OCI-LY1 (cell line): ENCODE measurements at regions not wholly inside any gene's neighbourhood (a gene's known extent, or its start where the extent isn't known, plus 50 kb on each side); places are given as distances from the start of the nearest gene placed in this dataset.

Experiments
- H2AFZ ChIP-seq: fragments of 200-600 bp; sonication (generic), shearing (Covaris generic); 2 replicates; pipeline ENCODE4 v1.6.0; 2014; ENCODE audit warnings: antibody characterized with exemption, mild to moderate bottlenecking, low read length
- H3F3A ChIP-seq: fragments of 200-600 bp; sonication (generic), shearing (Covaris generic); 2 replicates; pipeline ENCODE4 v1.6.0; 2014; ENCODE audit warnings: mild to moderate bottlenecking, antibody characterized with exemption, low read length, moderate library complexity; ENCODE audit not compliant: insufficient read depth
- H3K27ac ChIP-seq: fragments of 200-600 bp; sonication (generic); 2 replicates; pipeline ENCODE4 v1.5.1; 2014; ENCODE audit warnings: low read length, mixed run types, mild to moderate bottlenecking, low read depth; ENCODE audit not compliant: poor library complexity, severe bottlenecking
- H3K27me3 ChIP-seq: fragments of 200-600 bp; sonication (generic); 2 replicates; pipeline ENCODE4 v1.6.0; 2014; ENCODE audit warnings: antibody characterized with exemption, mild to moderate bottlenecking, low read length, moderate library complexity; ENCODE audit not compliant: insufficient read depth
- H3K36me3 ChIP-seq: fragments of 200-600 bp; sonication (generic); 2 replicates; pipeline ENCODE4 v1.6.1; 2014; ENCODE audit warnings: mild to moderate bottlenecking, antibody characterized with exemption, low read length, moderate library complexity, mixed read lengths; ENCODE audit not compliant: insufficient read depth
- H3K4me1 ChIP-seq: fragments of 200-600 bp; sonication (generic); 2 replicates; pipeline ENCODE4 v1.5.1; 2014; ENCODE audit warnings: mild to moderate bottlenecking, low read length, moderate library complexity; ENCODE audit not compliant: insufficient read depth, severe bottlenecking
- H3K4me2 ChIP-seq: fragments of 200-600 bp; sonication (generic), shearing (Covaris generic); 2 replicates; pipeline ENCODE4 v1.6.1; 2014; ENCODE audit warnings: low read length
- H3K4me3 ChIP-seq: fragments of 200-600 bp; sonication (generic); 2 replicates; pipeline ENCODE4 v1.5.1; 2014; ENCODE audit warnings: low read length, low read depth, mild to moderate bottlenecking, mixed read lengths; ENCODE audit not compliant: poor library complexity, severe bottlenecking
- H3K79me2 ChIP-seq: fragments of 200-600 bp; shearing (Covaris generic); 2 replicates; pipeline ENCODE4 v1.6.1; 2016; ENCODE audit warnings: mixed run types, low read length, mixed read lengths; ENCODE audit not compliant: insufficient read depth
- H3K9ac ChIP-seq: fragments of 200-600 bp; sonication (generic), shearing (Covaris generic); 2 replicates; pipeline ENCODE4 v1.6.1; 2014; ENCODE audit warnings: mild to moderate bottlenecking, low read length, mixed read lengths
- H3K9me2 ChIP-seq: fragments of 200-600 bp; sonication (generic), shearing (Covaris generic); 2 replicates; pipeline ENCODE4 v1.6.1; 2014; ENCODE audit warnings: low read depth, mild to moderate bottlenecking, low read length, mixed read lengths
- H3K9me3 ChIP-seq: fragments of 200-600 bp; shearing (Covaris generic); 2 replicates; pipeline ENCODE4 v1.6.1; 2014; ENCODE audit warnings: low read length, mixed read lengths
- H4K20me1 ChIP-seq: fragments of 200-600 bp; sonication (generic), shearing (Covaris generic); 2 replicates; pipeline ENCODE4 v1.6.0; 2016; ENCODE audit warnings: mild to moderate bottlenecking, low read length; ENCODE audit not compliant: insufficient read depth
- EZH2 ChIP-seq: fragments of 200-600 bp; sonication (generic), shearing (Covaris generic); IDR thresholded peaks from 2 replicates; pipeline ENCODE4 v1.8.0; 2017; ENCODE audit warnings: borderline replicate concordance, mixed run types, mild to moderate bottlenecking, antibody characterized with exemption, low read length, moderate library complexity, mixed read lengths
- TF ChIP-seq, protein P1 (sequence below): fragments of 200-600 bp; sonication (generic), shearing (Covaris generic); IDR thresholded peaks from 2 replicates; pipeline ENCODE4 v1.5.1; 2017; ENCODE audit warnings: mild to moderate bottlenecking, antibody characterized with exemption, low read length, moderate library complexity, mixed read lengths

DNA sequence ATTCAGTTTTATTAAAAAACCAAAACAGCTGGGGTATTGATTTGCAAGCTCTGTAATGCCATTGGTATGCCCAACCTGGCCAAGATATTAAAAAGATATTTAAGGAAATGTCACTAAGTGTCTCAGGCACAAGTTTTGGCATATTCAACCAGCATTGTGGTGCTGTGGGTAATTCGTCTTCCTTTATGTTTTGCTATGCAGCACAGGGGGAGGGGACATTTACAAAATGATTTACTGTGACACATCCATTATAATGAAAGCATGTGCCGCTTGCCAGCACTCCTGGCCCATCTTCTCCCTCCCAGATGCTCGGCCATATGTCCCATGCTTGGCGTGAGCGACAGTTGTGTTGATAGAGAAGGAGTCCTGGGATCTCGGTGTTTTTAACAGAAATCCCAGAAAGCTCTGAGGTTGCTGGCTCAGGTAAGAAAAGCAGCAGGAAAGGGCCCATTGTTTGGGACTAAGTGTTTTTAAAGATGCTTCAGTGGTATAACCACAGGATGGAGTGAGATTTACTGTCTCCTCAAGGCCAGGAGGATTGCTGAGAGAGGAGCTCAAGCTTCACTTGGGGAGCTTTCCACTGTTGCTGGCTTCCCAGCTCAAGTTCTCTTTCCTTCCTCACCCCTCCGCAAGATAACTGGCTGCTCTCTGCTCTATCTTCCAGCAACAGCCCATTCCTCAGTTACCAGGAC is 158.2 kb upstream of the TSC22D2 start:
- H3K9me2 ChIP-seq, result no peaks in the 10 kb centered on the region
- no peaks in the 10 kb centered on the region for H3K36me3 ChIP-seq
- H3K4me3 ChIP-seq, result no peak overlapping the region
- H3K4me2 ChIP-seq, result no peak overlapping the region
- H3F3A ChIP-seq, result no peaks in the 10 kb centered on the region
- H3K9me3 ChIP-seq, result no peaks in the 10 kb centered on the region
- no peaks in the 10 kb centered on the region for H3K79me2 ChIP-seq
- no peak overlapping the region for H3K9ac ChIP-seq
- no peak overlapping the region for H3K27ac ChIP-seq
- no peaks in the 10 kb centered on the region for H4K20me1 ChIP-seq
- no peak for TF ChIP-seq EZH2
- TF ChIP-seq, protein P1, sequence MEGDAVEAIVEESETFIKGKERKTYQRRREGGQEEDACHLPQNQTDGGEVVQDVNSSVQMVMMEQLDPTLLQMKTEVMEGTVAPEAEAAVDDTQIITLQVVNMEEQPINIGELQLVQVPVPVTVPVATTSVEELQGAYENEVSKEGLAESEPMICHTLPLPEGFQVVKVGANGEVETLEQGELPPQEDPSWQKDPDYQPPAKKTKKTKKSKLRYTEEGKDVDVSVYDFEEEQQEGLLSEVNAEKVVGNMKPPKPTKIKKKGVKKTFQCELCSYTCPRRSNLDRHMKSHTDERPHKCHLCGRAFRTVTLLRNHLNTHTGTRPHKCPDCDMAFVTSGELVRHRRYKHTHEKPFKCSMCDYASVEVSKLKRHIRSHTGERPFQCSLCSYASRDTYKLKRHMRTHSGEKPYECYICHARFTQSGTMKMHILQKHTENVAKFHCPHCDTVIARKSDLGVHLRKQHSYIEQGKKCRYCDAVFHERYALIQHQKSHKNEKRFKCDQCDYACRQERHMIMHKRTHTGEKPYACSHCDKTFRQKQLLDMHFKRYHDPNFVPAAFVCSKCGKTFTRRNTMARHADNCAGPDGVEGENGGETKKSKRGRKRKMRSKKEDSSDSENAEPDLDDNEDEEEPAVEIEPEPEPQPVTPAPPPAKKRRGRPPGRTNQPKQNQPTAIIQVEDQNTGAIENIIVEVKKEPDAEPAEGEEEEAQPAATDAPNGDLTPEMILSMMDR, result no peak
- H2AFZ ChIP-seq, result no peak overlapping the region
- H3K4me1 ChIP-seq, result peaks cover 4% of the 10 kb centered on the region
- no peaks in the 10 kb centered on the region; the same call in 1 of the 2 replicates for H3K27me3 ChIP-seq

DNA sequence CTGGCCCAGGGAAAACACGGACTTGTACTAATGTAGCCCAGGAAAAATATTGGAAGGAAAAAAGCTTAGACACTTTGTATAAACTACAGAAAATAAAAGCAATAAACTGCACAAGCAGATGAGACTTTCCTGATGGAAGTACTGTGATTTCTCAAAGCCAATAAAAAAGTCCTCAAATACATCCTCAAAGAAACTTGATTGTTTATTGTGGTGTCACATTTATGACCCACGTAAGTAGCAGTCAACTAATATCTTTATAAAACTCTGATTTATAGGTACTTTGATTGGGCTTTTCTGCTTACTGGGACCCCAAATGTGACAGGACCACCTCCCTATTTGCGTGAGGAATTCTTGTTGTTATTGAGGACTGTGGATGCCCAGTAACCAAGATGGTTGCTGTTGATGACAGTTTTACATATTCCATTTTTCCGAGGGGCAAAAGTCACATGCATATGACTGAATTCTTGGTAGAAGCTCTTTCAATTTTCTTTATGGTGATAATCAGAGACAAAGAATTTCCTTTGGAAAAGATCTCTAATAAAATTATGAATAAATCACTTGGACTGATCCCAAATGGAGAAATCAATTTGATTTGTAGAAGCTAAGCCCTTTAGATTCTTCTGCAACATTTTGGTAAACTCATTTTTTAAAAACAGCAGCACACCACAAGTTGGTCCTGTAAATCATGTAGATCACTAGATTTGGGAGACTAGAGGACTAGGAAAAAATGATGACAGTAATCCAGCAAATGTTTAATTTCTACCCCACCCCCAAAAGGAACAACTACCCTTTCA is 159.0 kb upstream of the TSC22D2 start:
- no peaks in the 10 kb centered on the region for H4K20me1 ChIP-seq
- no peak for TF ChIP-seq EZH2
- TF ChIP-seq, protein P1, result no peak
- H3K9ac ChIP-seq, result no peak overlapping the region
- no peaks in the 10 kb centered on the region for H3K9me3 ChIP-seq
- H3K36me3 ChIP-seq, result no peaks in the 10 kb centered on the region
- no peaks in the 10 kb centered on the region for H3K79me2 ChIP-seq
- H3K27ac ChIP-seq, result no peak overlapping the region
- no peak overlapping the region for H2AFZ ChIP-seq
- peaks cover 4% of the 10 kb centered on the region for H3K4me1 ChIP-seq
- no peak overlapping the region for H3K4me2 ChIP-seq
- no peaks in the 10 kb centered on the region for H3K9me2 ChIP-seq
- H3K27me3 ChIP-seq, result no peaks in the 10 kb centered on the region; the same call in 1 of the 2 replicates
- H3K4me3 ChIP-seq, result no peak overlapping the region
- no peaks in the 10 kb centered on the region for H3F3A ChIP-seq

DNA sequence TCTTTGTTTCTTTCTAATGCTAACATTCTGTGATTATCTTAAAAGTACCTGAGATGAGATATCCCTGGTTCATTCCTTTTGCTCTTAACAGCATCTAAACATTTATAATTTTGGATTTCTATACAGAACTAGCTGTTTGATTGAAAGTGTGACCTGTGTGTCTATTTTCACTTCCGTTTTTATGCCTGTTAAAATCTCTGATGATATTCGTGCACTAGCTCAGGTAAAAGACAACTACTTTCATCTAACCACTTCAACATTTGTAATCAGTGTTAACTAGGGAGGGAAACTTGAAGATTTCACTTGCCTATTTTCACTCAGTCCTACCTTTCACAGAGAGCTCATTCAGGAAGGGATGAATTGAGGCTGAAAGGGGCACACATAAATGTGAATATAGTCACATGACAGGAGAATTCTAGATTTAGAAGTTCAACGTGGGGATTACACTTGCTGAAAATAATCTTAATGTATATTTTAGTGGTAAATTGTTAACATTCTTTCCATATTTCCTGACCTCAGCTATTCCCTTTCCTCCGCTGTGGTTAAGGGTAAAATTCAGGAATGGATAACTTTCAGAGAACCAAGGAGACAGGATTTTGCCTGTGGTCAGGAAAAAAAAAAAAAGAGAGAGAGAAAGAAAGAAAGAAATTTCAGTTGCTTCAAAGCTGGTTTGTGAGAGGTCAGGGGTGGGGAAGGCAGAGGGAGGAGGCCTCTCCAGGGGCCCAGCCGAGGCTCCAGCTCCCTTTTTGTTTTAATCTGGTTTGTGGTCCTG is 159.8 kb upstream of the TSC22D2 start:
- Histone ChIP-seq H3K4me1 (peaks cover 4% of the 10 kb centered on the region), H4K20me1 (no peaks in the 10 kb centered on the region), H3F3A (no peaks in the 10 kb centered on the region), H3K4me3 (no peak overlapping the region), H3K79me2 (no peaks in the 10 kb centered on the region), H3K9me2 (no peaks in the 10 kb centered on the region), H3K4me2 (no peak overlapping the region), H3K36me3 (no peaks in the 10 kb centered on the region), H3K9ac (no peak overlapping the region), H3K9me3 (no peaks in the 10 kb centered on the region), H3K27ac (no peak overlapping the region), H3K27me3 (no peaks in the 10 kb centered on the region; the same call in 1 of the 2 replicates), H2AFZ (no peak overlapping the region)
- TF ChIP-seq, protein P1, result no peak
- no peak for TF ChIP-seq EZH2
